ENCODE measurements at regions not wholly inside any gene's neighbourhood (a gene's known extent, or its start where the extent isn't known, plus 50 kb on each side); places are given as distances from the start of the nearest gene placed in this dataset.

DNA sequence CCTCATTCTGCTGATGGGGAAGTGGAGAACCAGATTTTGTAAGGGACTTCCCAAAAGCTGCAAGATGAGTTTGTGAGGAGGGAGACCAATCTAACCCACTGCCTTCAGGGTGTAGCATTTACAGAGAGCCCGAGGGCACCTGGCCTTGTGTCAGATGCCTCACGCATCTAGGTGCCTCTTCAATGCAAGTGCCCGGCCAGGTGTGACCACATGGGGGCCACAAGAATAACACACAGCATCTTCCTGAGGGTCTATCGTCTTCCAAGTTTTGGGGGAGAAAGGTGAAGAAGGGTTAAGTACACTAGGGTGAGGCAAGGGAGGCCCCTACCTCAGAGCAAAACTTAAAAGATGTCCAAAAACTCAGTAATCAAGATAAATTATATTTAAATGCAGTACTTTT lies 401.7 kb upstream of the CDH5 start:
- TF ChIP-seq POLR2AphosphoS5 (IDR thresholded peaks at IDR 0.05) (no peak), CTCF (IDR thresholded peaks at IDR 0.05) (no peak)

Data from breast epithelium (tissue), 3 donors.